Keratinocyte (primary cell): ENCODE measurements at regions not wholly inside any gene's neighbourhood (a gene's known extent, or its start where the extent isn't known, plus 50 kb on each side); places are given as distances from the start of the nearest gene placed in this dataset.

Experiments
- DNase-seq: peaks from one replicate; pipeline ENCODE4 v3.0.0-alpha.2; 2011; ENCODE audit warnings: low read depth, missing footprints, low spot score
- FAIRE-seq: peaks from 2 replicates; lab custom pipeline; 2011; peaks lifted over from hg19 to GRCh38; lab: Jason Lieb, UNC
- H2AFZ ChIP-seq: 2 replicates; pipeline ENCODE4 v1.6.0; 2012; ENCODE audit warnings: low read length, control low read depth, inconsistent platforms; ENCODE audit not compliant: control insufficient read depth
- H3K27ac ChIP-seq: 2 replicates; pipeline ENCODE4 v1.5.1; 2011; ENCODE audit warnings: low read length; ENCODE audit not compliant: control insufficient read depth, insufficient read depth
- H3K27me3 ChIP-seq: 3 replicates; pipeline ENCODE4 v1.6.0; 2011; ENCODE audit warnings: low read length; ENCODE audit not compliant: control insufficient read depth, insufficient read depth; ENCODE audit errors: extremely low read depth
- H3K36me3 ChIP-seq, 2 experiments: 2 replicates in 1 of 2; 3 replicates in 1 of 2; pipeline ENCODE4 v1.5.1; 2011; ENCODE audit warnings: low read length in 2 of 2, mild to moderate bottlenecking in 1 of 2; ENCODE audit not compliant: control insufficient read depth in 2 of 2, insufficient read depth in 2 of 2; ENCODE audit errors: extremely low read depth in 1 of 2
- H3K4me1 ChIP-seq: 3 replicates; pipeline ENCODE4 v1.5.1; 2011; ENCODE audit warnings: low read length; ENCODE audit not compliant: control insufficient read depth, insufficient read depth; ENCODE audit errors: extremely low read depth
- H3K4me2 ChIP-seq: 3 replicates; pipeline ENCODE4 v1.6.0; 2011; ENCODE audit warnings: low read depth, low read length; ENCODE audit not compliant: control insufficient read depth, insufficient read depth; ENCODE audit errors: extremely low read depth
- H3K4me3 ChIP-seq, 3 experiments: fragments of 200-600 bp in 1 of 3; sonication (generic) in 1 of 3; 2 replicates in 2 of 3; 3 replicates in 1 of 3; pipeline ENCODE4 v1.5.1; 2011 to 2016; ENCODE audit warnings: low read length in 3 of 3, mild to moderate bottlenecking in 3 of 3, control low read depth in 2 of 3, inconsistent platforms in 1 of 3, low read depth in 1 of 3, mixed read lengths in 1 of 3, mixed run types in 1 of 3, moderate library complexity in 1 of 3; ENCODE audit not compliant: control insufficient read depth in 2 of 3, insufficient read depth in 2 of 3; ENCODE audit errors: extremely low read depth in 1 of 3
- H3K79me2 ChIP-seq: 2 replicates; pipeline ENCODE4 v1.6.0; 2012; ENCODE audit warnings: low read length; ENCODE audit not compliant: control insufficient read depth, insufficient read depth
- H3K9ac ChIP-seq: 3 replicates; pipeline ENCODE4 v1.6.0; 2011; ENCODE audit warnings: low read length; ENCODE audit not compliant: control insufficient read depth, insufficient read depth; ENCODE audit errors: extremely low read depth
- H3K9me1 ChIP-seq: 3 replicates; pipeline ENCODE4 v1.6.0; 2011; ENCODE audit warnings: low read length; ENCODE audit not compliant: control insufficient read depth, insufficient read depth; ENCODE audit errors: extremely low read depth
- H3K9me3 ChIP-seq: 2 replicates; pipeline ENCODE4 v1.5.1; 2012; ENCODE audit warnings: low read depth, low read length; ENCODE audit not compliant: control insufficient read depth
- H4K20me1 ChIP-seq: 3 replicates; pipeline ENCODE4 v1.6.0; 2011; ENCODE audit warnings: low read length; ENCODE audit not compliant: control insufficient read depth, insufficient read depth; ENCODE audit errors: extremely low read depth
- EZH2 ChIP-seq: IDR thresholded peaks from one replicate; pipeline ENCODE4 v1.6.1; 2012; ENCODE audit warnings: inconsistent platforms, mild to moderate bottlenecking, low read length, moderate library complexity
- dilution Hi-C: fragments of 300-500 bp; cut with MboI; formaldehyde crosslinking; loops from one replicate; pipeline ENCODE4 v1.7.0; 2020; ENCODE audit warnings: low sequenced_read_pairs; ENCODE audit not compliant: extremely low pct_ligation_motif_present
- TF ChIP-seq, protein P1 (sequence below), 3 experiments: IDR thresholded peaks in 1 of 3; conservative IDR thresholded peaks in 1 of 3; optimal IDR thresholded peaks in 1 of 3; 2 replicates in 2 of 3; 3 replicates in 1 of 3; pipeline versions ENCODE3 to v1.5.1; 2011; ENCODE audit warnings: low read length in 3 of 3, mild to moderate bottlenecking in 3 of 3, moderate library complexity in 2 of 3, control low read depth in 1 of 3, inconsistent platforms in 1 of 3; ENCODE audit not compliant: insufficient read depth in 2 of 3; ENCODE audit errors: extremely low read depth in 1 of 3

- no peaks in the 10 kb centered on the region for H3K79me2 ChIP-seq
- TF ChIP-seq EZH2, result no peak
- TF ChIP-seq, protein P1, sequence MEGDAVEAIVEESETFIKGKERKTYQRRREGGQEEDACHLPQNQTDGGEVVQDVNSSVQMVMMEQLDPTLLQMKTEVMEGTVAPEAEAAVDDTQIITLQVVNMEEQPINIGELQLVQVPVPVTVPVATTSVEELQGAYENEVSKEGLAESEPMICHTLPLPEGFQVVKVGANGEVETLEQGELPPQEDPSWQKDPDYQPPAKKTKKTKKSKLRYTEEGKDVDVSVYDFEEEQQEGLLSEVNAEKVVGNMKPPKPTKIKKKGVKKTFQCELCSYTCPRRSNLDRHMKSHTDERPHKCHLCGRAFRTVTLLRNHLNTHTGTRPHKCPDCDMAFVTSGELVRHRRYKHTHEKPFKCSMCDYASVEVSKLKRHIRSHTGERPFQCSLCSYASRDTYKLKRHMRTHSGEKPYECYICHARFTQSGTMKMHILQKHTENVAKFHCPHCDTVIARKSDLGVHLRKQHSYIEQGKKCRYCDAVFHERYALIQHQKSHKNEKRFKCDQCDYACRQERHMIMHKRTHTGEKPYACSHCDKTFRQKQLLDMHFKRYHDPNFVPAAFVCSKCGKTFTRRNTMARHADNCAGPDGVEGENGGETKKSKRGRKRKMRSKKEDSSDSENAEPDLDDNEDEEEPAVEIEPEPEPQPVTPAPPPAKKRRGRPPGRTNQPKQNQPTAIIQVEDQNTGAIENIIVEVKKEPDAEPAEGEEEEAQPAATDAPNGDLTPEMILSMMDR (optimal IDR thresholded peaks at IDR 0.05 in 1 of 3, IDR thresholded peaks at IDR 0.05 in 1 of 3, conservative IDR thresholded peaks at IDR 0.05 in 1 of 3; ENCODE audit: extremely low read depth in 1 of 3, insufficient read depth in 2 of 3, low read length in 3 of 3), result no peak
- H3K27me3 ChIP-seq, result no peaks in the 10 kb centered on the region
- no peak overlapping the region for H2AFZ ChIP-seq
- H4K20me1 ChIP-seq, result no peaks in the 10 kb centered on the region
- H3K9ac ChIP-seq, result no peak overlapping the region
- H3K9me3 ChIP-seq, result no peaks in the 10 kb centered on the region
- H3K4me1 ChIP-seq, result no peaks in the 10 kb centered on the region
- no peak for DNase-seq
- H3K9me1 ChIP-seq, result no peaks in the 10 kb centered on the region
- H3K4me3 ChIP-seq, result no peak overlapping the region
- dilution Hi-C loops, result no loop called here
- no peaks in the 10 kb centered on the region for H3K36me3 ChIP-seq
- no peak overlapping the region for H3K27ac ChIP-seq
- FAIRE-seq, result no peak
- peak overlapping the region; percentile 14 for H3K4me2 ChIP-seq
Observed at GRCh38 chr2:147789720-147790119, 55.1 kb upstream of the ACVR2A start.

DNA sequence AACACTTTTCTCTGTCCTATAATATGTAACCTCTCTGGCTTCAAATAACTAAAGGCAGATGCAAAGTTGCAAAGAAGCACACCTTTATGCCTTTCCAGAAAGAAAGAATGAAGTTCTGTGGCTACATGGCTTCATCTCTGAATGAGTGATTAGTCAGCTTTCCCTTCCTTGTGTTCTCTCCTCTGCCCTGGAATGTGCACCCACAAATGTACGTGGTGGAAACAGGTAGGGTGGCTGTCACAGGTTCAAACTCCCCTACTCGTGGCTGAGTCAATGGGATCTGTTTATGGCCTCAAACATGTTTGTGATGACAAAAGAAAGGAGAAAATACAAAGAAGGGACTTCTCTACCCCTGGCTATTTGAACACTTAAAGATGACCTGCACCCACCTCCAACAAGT, 55.5 kb upstream of the ACVR2A start:
- H3K4me3 ChIP-seq, result no peak overlapping the region
- no peaks in the 10 kb centered on the region for H3K9me3 ChIP-seq
- dilution Hi-C loops, result no loop called here
- H4K20me1 ChIP-seq, result no peaks in the 10 kb centered on the region
- no peak overlapping the region for H3K9ac ChIP-seq
- no peaks in the 10 kb centered on the region for H3K4me1 ChIP-seq
- no peaks in the 10 kb centered on the region for H3K36me3 ChIP-seq
- H3K9me1 ChIP-seq, result no peaks in the 10 kb centered on the region
- no peak for TF ChIP-seq EZH2
- TF ChIP-seq, protein P1 (optimal IDR thresholded peaks at IDR 0.05 in 1 of 3, IDR thresholded peaks at IDR 0.05 in 1 of 3, conservative IDR thresholded peaks at IDR 0.05 in 1 of 3; ENCODE audit: extremely low read depth in 1 of 3, insufficient read depth in 2 of 3, low read length in 3 of 3), result no peak
- H2AFZ ChIP-seq, result no peak overlapping the region
- no peaks in the 10 kb centered on the region for H3K79me2 ChIP-seq
- H3K4me2 ChIP-seq, result peak overlapping the region; percentile 14
- no peak overlapping the region for H3K27ac ChIP-seq
- peak; percentile 75 for FAIRE-seq
- H3K27me3 ChIP-seq, result no peaks in the 10 kb centered on the region
- peak; percentile 19 for DNase-seq
